ACC112 (cell line): ENCODE measurements at regions not wholly inside any gene's neighbourhood (a gene's known extent, or its start where the extent isn't known, plus 50 kb on each side); places are given as distances from the start of the nearest gene placed in this dataset.
"Not testable (repeated sequence)": the region's sequence is repeated elsewhere in the genome, so short reads cannot be mapped to it uniquely, and the experiment has no call there.

Experiments used
- H2AFZ ChIP-seq: fragments of 200-600 bp; sonication (generic); one replicate; pipeline ENCODE4 v1.6.0; 2017; ENCODE audit warnings: antibody characterized with exemption, low read length; ENCODE audit not compliant: unreplicated experiment
- H3K27ac ChIP-seq: fragments of 200-600 bp; sonication (generic); 2 replicates; pipeline ENCODE4 v1.5.1; 2014; ENCODE audit warnings: low read depth, mild to moderate bottlenecking, antibody characterized with exemption, low read length, moderate library complexity
- H3K27me3 ChIP-seq: fragments of 200-600 bp; sonication (generic); 2 replicates; pipeline ENCODE4 v1.6.1; 2014; ENCODE audit warnings: mild to moderate bottlenecking, antibody characterized with exemption, low read length, moderate library complexity, mixed read lengths; ENCODE audit not compliant: insufficient read depth
- H3K36me3 ChIP-seq: fragments of 200-600 bp; sonication (generic); 2 replicates; pipeline ENCODE4 v1.6.1; 2016; ENCODE audit warnings: mild to moderate bottlenecking, antibody characterized with exemption, low read length, moderate library complexity, mixed read lengths; ENCODE audit not compliant: insufficient read depth
- H3K4me1 ChIP-seq: fragments of 200-600 bp; sonication (generic); one replicate; pipeline ENCODE4 v1.6.1; 2016; ENCODE audit warnings: low read length, mixed read lengths; ENCODE audit not compliant: insufficient read depth, unreplicated experiment, control insufficient read depth
- H3K4me3 ChIP-seq: fragments of 200-600 bp; sonication (generic); 2 replicates; pipeline ENCODE4 v1.5.1; 2014; ENCODE audit warnings: mild to moderate bottlenecking, low read depth, low read length
- H3K79me2 ChIP-seq: fragments of 200-600 bp; sonication (generic); one replicate; pipeline ENCODE4 v1.6.0; 2016; ENCODE audit warnings: low read length; ENCODE audit not compliant: control insufficient read depth, unreplicated experiment, insufficient read depth

GRCh38 chrX:5337160-5337559, 891.5 kb downstream of the NLGN4X start:
- Histone ChIP-seq H3K4me1 (no peaks in the 10 kb centered on the region), H3K79me2 (no peaks in the 10 kb centered on the region), H3K36me3 (no peaks in the 10 kb centered on the region), H3K27me3 (no peaks in the 10 kb centered on the region), H2AFZ (no peak overlapping the region), H3K4me3 (no peak overlapping the region), H3K27ac (no peak overlapping the region)

- H3K36me3 ChIP-seq: no peaks in the 10 kb centered on the region
- no peaks in the 10 kb centered on the region for H3K27me3 ChIP-seq
- no peak overlapping the region for H3K4me3 ChIP-seq
- no peaks in the 10 kb centered on the region for H3K4me1 ChIP-seq
- H2AFZ ChIP-seq: no peak overlapping the region
- no peak overlapping the region for H3K27ac ChIP-seq
- H3K79me2 ChIP-seq: no peaks in the 10 kb centered on the region
These were observed 904.1 kb downstream of the NLGN4X start for GRCh38 chrX:5324546-5324945.

DNA sequence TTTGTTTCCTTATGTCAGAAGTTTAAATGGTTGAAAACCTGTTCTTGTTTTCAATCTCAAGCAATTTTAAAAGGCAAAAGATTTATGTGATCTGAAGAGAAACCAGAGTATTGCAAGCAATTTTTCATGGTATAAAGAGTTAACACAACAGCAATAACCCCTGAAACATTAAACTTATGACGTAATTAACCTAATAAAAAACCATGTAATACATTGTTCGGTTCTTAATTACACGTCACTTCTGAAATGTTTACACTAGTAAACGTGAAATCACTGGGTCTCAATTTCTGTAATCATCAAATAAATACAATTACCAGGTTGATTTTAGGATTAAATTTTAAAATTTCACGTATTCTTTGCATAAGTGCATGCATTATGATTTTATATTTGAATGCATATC, 914.5 kb downstream of the NLGN4X start:
- H3K79me2 ChIP-seq: no peaks in the 10 kb centered on the region
- no peak overlapping the region for H2AFZ ChIP-seq
- H3K27ac ChIP-seq: no peak overlapping the region
- no peak overlapping the region for H3K4me3 ChIP-seq
- H3K27me3 ChIP-seq: no peaks in the 10 kb centered on the region
- H3K4me1 ChIP-seq: no peaks in the 10 kb centered on the region
- H3K36me3 ChIP-seq: no peaks in the 10 kb centered on the region

DNA sequence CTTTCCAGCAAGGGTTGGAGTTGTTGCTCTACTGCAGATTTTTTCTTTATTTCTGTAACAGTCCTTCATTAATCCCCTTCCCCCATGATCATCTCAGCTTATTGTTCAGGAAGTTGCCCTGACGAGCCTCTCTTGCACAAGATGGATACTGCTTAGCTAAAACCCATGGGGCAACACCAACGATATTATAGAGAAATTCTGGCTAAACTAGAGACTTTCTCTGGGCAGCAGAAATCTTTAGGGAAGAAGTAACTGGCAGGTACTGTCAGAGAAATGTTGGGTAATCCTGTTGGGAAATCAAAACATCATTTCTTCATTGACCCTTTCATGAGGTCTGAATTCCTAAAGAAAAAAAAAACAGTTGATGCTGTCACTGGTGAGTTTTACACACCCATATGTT, 921.3 kb downstream of the NLGN4X start:
- Histone ChIP-seq H3K4me3 (no peak overlapping the region), H2AFZ (no peak overlapping the region)

DNA sequence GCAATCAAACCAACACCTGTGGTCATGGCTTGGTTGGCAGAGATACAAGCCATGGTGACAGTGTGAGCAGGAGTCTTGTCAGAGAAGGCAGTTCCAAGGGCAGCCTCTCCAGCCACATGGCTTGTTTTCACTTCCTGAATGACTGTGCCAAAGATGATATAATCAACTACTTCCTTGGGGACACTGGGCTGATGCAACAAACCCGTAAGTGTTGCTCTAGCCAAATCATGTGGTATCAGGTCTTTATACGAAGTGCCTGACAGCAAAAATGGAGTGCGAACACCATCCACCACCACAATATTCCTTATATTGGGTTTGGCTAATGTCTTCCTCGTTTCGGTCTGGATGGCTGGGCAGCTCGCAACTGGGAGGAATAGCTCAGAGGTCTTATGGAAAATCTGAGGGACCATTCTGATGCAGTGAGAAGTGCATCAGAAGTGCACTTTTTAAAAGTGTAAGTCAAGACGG, 922.0 kb downstream of the NLGN4X start:
- no peaks in the 10 kb centered on the region for H3K4me1 ChIP-seq
- H3K79me2 ChIP-seq: no peaks in the 10 kb centered on the region
- H3K27me3 ChIP-seq: no peaks in the 10 kb centered on the region
- no peaks in the 10 kb centered on the region for H3K36me3 ChIP-seq
- no peak overlapping the region for H3K4me3 ChIP-seq
- no peak overlapping the region for H3K27ac ChIP-seq
- no peak overlapping the region for H2AFZ ChIP-seq

More for the DNA sequence above, 921.3 kb downstream of the NLGN4X start:
- Histone ChIP-seq H3K27ac (no peak overlapping the region), H3K27me3 (no peaks in the 10 kb centered on the region), H3K36me3 (no peaks in the 10 kb centered on the region), H3K79me2 (no peaks in the 10 kb centered on the region), H3K4me1 (no peaks in the 10 kb centered on the region)

GRCh38 chrX:5305452-5305851, 923.2 kb downstream of the NLGN4X start:
- Histone ChIP-seq H3K36me3 (no peaks in the 10 kb centered on the region), H3K27ac (no peak overlapping the region), H2AFZ (no peak overlapping the region), H3K79me2 (no peaks in the 10 kb centered on the region), H3K27me3 (no peaks in the 10 kb centered on the region), H3K4me3 (no peak overlapping the region), H3K4me1 (no peaks in the 10 kb centered on the region)

GRCh38 chrX:5295004-5295403, 933.7 kb downstream of the NLGN4X start:
- Histone ChIP-seq H3K4me3 (no peak overlapping the region), H3K27me3 (no peaks in the 10 kb centered on the region), H2AFZ (no peak overlapping the region), H3K27ac (no peak overlapping the region), H3K4me1 (no peaks in the 10 kb centered on the region), H3K36me3 (no peaks in the 10 kb centered on the region), H3K79me2 (no peaks in the 10 kb centered on the region)

- no peak overlapping the region for H2AFZ ChIP-seq
- H3K79me2 ChIP-seq: no peaks in the 10 kb centered on the region
- H3K4me3 ChIP-seq: no peak overlapping the region
- H3K27me3 ChIP-seq: no peaks in the 10 kb centered on the region
- no peaks in the 10 kb centered on the region for H3K4me1 ChIP-seq
- no peaks in the 10 kb centered on the region for H3K36me3 ChIP-seq
- H3K27ac ChIP-seq: no peak overlapping the region
These were observed 938.0 kb downstream of the NLGN4X start for GRCh38 chrX:5290635-5291034.

DNA sequence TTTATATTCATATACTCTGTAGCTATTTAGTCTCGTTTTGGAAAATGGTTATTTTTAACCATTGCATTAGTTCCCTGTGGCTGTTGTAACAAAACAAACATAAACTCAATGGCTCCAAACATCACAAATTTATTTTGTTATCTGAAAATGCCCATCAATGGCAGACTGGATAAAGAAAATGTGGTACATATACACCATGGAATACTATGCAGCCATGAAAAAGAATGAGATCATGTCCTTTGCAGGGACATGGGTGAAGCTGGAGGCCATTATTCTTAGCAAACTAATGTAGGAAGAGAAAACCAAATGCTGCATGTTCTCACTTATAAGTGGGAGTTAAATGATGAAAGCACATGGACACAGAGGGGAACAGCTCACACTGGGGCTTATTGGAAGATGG, 938.7 kb downstream of the NLGN4X start:
- not testable (repeated sequence) for H3K27ac ChIP-seq, H2AFZ ChIP-seq, H3K79me2 ChIP-seq, H3K4me1 ChIP-seq, H3K27me3 ChIP-seq, H3K36me3 ChIP-seq, H3K4me3 ChIP-seq

GRCh38 chrX:5278908-5279307, 949.8 kb downstream of the NLGN4X start:
- no peaks in the 10 kb centered on the region for H3K36me3 ChIP-seq
- H3K4me3 ChIP-seq: no peak overlapping the region
- no peaks in the 10 kb centered on the region for H3K4me1 ChIP-seq
- H2AFZ ChIP-seq: no peak overlapping the region
- no peaks in the 10 kb centered on the region for H3K79me2 ChIP-seq
- H3K27me3 ChIP-seq: no peaks in the 10 kb centered on the region
- no peak overlapping the region for H3K27ac ChIP-seq

GRCh38 chrX:5265324-5265850, 963.3 kb downstream of the NLGN4X start:
- Histone ChIP-seq H3K27ac (no peak overlapping the region), H3K27me3 (no peaks in the 10 kb centered on the region), H3K36me3 (no peaks in the 10 kb centered on the region), H3K79me2 (no peaks in the 10 kb centered on the region), H3K4me3 (no peak overlapping the region), H3K4me1 (no peaks in the 10 kb centered on the region), H2AFZ (no peak overlapping the region)
